IMR-90 (cell line): ENCODE measurements at regions not wholly inside any gene's neighbourhood (a gene's known extent, or its start where the extent isn't known, plus 50 kb on each side); places are given as distances from the start of the nearest gene placed in this dataset.

Experiments used
- CTCF ChIP-seq: conservative IDR thresholded peaks from 2 replicates; pipeline ENCODE4 v1.5.1; 2012; ENCODE audit warnings: mild to moderate bottlenecking, low read depth, low read length, improper control_type of control experiment
- FOS ChIP-seq: fragments of 150-350 bp; IDR thresholded peaks from 2 replicates; pipeline ENCODE4 v1.6.1; 2016; ENCODE audit warnings: low read depth, low read length
- POLR2A ChIP-seq: IDR thresholded peaks from 2 replicates; pipeline ENCODE4 v1.6.1; 2012; ENCODE audit warnings: mild to moderate bottlenecking, low read depth, low read length
- USF2 ChIP-seq: fragments of 150-350 bp; IDR thresholded peaks from 2 replicates; pipeline ENCODE4 v1.6.1; 2017; ENCODE audit warnings: mild to moderate bottlenecking, antibody characterized with exemption, low read length, low read depth

GRCh38 chr6:14354919-14355572, 237.5 kb downstream of the CD83 start:
- no peak for TF ChIP-seq CTCF
- no peak for TF ChIP-seq FOS
- no peak for TF ChIP-seq POLR2A
- TF ChIP-seq USF2, result no peak
